Astrocyte of the spinal cord (primary cell): ENCODE measurements at regions not wholly inside any gene's neighbourhood (a gene's known extent, or its start where the extent isn't known, plus 50 kb on each side); places are given as distances from the start of the nearest gene placed in this dataset.
"Not testable (repeated sequence)": the region's sequence is repeated elsewhere in the genome, so short reads cannot be mapped to it uniquely, and the experiment has no call there.

Experiments
- DNase-seq: peaks from one replicate; pipeline ENCODE4 v3.0.0; 2011; ENCODE audit warnings: low read depth, low spot score
- H3K4me3 ChIP-seq: 2 replicates; pipeline ENCODE4 v1.5.1; 2011; ENCODE audit warnings: low read depth, mild to moderate bottlenecking, low read length, moderate library complexity
- in situ Hi-C: cut with HindIII; loops from 2 replicates; pipeline ENCODE4 v1.10.0; 2017; ENCODE audit warnings: low sequenced_read_pairs
- TF ChIP-seq, protein P1 (sequence below): IDR thresholded peaks from 2 replicates; pipeline ENCODE4 v1.5.1; 2012; ENCODE audit warnings: low read depth, mild to moderate bottlenecking, low read length, inconsistent platforms

DNA sequence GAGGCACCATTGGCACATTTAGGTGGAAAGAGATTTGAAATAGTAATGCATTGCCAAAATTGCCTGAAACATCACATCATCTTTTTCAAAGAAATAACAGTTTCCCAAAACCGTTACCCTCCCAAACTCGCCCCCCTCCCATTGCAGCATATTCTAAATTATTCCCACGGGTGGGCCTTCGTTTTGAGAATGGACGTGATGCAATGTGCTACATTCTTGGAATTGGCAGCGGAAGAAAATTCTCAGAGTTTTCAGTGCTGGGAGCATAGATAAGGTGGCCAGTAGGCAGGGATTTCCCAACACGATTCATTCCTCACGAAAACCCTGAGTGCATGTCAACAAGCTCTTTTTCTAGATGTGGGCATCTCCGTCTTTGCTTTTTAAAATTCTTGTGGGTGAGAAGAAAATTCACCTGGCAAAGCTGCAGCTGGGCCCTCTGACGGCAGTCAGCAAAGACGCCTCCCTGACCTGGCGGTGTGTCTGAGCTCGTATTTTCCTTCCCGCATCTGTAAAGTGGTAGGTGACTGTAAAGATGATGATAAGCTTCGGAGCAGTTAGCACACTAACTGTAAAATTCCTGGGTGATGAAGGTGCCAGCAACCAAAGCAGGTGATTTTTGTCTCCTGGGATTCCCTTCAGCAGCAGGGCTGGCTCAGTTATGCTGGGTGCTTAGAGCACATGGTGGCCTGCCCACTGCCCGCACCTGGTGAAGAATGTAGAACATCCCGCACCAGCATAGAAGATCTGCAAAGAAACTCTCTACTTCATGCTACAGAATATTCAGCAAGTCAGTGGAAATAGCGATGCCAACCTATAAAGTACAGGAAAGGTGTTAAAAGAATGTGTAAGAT lies 141.9 kb upstream of the KLF6 start:
- no peak for DNase-seq
- in situ Hi-C loops = no loop called here
- TF ChIP-seq, protein P1, sequence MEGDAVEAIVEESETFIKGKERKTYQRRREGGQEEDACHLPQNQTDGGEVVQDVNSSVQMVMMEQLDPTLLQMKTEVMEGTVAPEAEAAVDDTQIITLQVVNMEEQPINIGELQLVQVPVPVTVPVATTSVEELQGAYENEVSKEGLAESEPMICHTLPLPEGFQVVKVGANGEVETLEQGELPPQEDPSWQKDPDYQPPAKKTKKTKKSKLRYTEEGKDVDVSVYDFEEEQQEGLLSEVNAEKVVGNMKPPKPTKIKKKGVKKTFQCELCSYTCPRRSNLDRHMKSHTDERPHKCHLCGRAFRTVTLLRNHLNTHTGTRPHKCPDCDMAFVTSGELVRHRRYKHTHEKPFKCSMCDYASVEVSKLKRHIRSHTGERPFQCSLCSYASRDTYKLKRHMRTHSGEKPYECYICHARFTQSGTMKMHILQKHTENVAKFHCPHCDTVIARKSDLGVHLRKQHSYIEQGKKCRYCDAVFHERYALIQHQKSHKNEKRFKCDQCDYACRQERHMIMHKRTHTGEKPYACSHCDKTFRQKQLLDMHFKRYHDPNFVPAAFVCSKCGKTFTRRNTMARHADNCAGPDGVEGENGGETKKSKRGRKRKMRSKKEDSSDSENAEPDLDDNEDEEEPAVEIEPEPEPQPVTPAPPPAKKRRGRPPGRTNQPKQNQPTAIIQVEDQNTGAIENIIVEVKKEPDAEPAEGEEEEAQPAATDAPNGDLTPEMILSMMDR = no peak
- no peak overlapping the region for H3K4me3 ChIP-seq

GRCh38 chr10:3926258-3926657 lies 141.2 kb upstream of the KLF6 start:
- no peak for DNase-seq
- no peak overlapping the region for H3K4me3 ChIP-seq
- TF ChIP-seq, protein P1 = no peak
- in situ Hi-C loops = no loop called here

DNA sequence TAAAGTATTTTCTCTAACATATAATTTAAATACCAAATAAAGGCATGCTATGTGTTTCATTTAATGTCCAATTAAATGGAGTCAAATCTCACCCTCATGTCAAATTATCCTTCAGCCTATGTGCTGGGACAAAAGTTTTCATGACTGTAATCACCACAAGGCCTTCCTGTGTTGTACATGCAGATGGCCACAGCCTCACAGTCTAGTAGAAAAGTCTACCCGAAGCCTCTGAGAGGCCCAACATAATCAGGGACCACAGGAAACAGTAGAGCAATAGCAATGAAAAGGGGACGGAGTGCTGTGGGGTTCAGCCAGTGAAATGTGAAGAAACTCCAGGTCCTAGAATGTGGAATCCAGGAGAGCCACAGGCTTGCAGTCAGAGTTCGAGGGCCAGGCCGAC lies 140.2 kb upstream of the KLF6 start:
- in situ Hi-C loops = no loop called here
- H3K4me3 ChIP-seq = no peak overlapping the region
- TF ChIP-seq, protein P1 = no peak
- DNase-seq = no peak

GRCh38 chr10:3924344-3924743 lies 139.3 kb upstream of the KLF6 start:
- TF ChIP-seq, protein P1 = no peak
- H3K4me3 ChIP-seq = no peak overlapping the region
- in situ Hi-C loops = no loop called here
- DNase-seq = peak; percentile 91

DNA sequence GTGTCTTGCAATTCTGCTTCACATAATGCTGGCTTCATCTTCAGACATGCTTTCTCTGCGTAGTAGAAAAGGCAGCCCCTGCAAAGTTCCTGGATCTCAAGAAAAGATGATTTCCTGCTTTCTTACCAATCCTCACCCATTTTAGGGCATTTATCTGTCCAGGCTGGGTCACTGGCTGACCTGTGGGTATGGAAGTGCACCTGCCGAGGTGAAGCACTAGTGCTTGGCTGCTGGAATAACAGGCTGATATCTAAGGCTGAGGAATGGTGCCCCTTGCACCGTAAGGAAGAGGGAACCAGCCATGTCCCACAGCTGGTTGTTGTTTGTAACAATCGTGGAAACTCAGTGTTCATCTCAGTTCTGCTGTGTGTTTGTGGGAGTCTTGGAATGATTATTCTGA lies 138.0 kb upstream of the KLF6 start:
- in situ Hi-C loops = no loop called here
- DNase-seq = no peak
- TF ChIP-seq, protein P1 = no peak
- no peak overlapping the region for H3K4me3 ChIP-seq

DNA sequence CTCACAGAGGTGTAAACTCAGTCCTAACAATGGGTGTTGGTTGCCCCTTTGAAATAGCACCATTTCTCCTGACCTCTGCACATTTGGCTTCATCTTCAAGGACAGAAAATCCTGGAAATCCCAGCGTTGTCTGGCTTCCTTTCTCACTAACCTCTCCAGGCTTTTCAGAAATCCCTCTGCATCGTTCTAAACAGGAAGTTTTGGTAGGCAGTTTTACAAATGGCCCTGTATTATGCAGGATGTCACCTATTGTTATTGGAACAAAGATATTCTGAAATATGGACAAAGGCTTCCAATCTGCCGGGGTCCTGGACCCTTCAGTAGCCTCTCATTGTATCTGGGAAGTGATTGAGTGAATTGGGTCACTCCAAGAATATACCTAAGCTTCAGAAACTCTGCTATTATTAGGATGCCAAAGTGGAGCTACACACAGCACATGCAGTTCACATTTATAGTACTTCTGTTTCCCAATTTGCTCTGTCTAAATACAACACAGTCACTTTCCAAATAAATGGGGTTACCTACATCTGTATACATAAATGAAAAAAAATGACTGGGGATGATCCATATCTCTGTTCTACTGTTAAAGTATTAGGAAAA lies 134.8 kb upstream of the KLF6 start:
- in situ Hi-C loops = no loop called here
- no peak for DNase-seq
- TF ChIP-seq, protein P1 = no peak

GRCh38 chr10:3917392-3917791 lies 132.4 kb upstream of the KLF6 start:
- in situ Hi-C loops, DNase-seq: not testable (repeated sequence)

More for the DNA sequence above, 134.8 kb upstream of the KLF6 start:
- no peak overlapping the region for H3K4me3 ChIP-seq

More at GRCh38 chr10:3917392-3917791, 132.4 kb upstream of the KLF6 start:
- H3K4me3 ChIP-seq = not testable (repeated sequence)
